SK-N-SH (cell line): ENCODE measurements at regions not wholly inside any gene's neighbourhood (a gene's known extent, or its start where the extent isn't known, plus 50 kb on each side); places are given as distances from the start of the nearest gene placed in this dataset.

ENCODE experiments used
- CTCF ChIP-seq: fragments of 200-600 bp; sonication (generic); IDR thresholded peaks from 2 replicates; pipeline ENCODE4 v1.6.1; 2017; ENCODE audit warnings: antibody characterized with exemption, mild to moderate bottlenecking, moderate library complexity
- EP300 ChIP-seq, 2 experiments: IDR thresholded peaks; 2 replicates each; pipeline versions ENCODE4 v1.4.0 to v1.6.1; 2012; ENCODE audit warnings: borderline replicate concordance in 1 of 2, low read depth in 1 of 2, low read length in 1 of 2
- FOXJ3 ChIP-seq: sonication (generic); formaldehyde crosslinking; IDR thresholded peaks from 2 replicates; pipeline ENCODE4 v1.5.1; 2020; ENCODE audit warnings: mild to moderate bottlenecking, missing genetic modification reagents
- FOXM1 ChIP-seq: IDR thresholded peaks from 2 replicates; pipeline ENCODE4 v1.4.0; 2012; ENCODE audit warnings: low read depth, mild to moderate bottlenecking
- JUND ChIP-seq: IDR thresholded peaks from 2 replicates; pipeline ENCODE4 v1.4.0; 2012
- MEF2A ChIP-seq: IDR thresholded peaks from 2 replicates; pipeline ENCODE4 v1.4.0; 2012; ENCODE audit warnings: low read depth, borderline replicate concordance
- NFIC ChIP-seq: IDR thresholded peaks from 2 replicates; pipeline ENCODE4 v1.4.0; 2012; ENCODE audit warnings: borderline replicate concordance
- POLR2AphosphoS5 ChIP-seq: IDR thresholded peaks from 2 replicates; pipeline ENCODE4 v1.6.1; 2012; ENCODE audit warnings: low read depth, low read length
- RXRA ChIP-seq: IDR thresholded peaks from 2 replicates; pipeline ENCODE4 v1.4.0; 2012; ENCODE audit warnings: low read depth, mild to moderate bottlenecking, borderline replicate concordance
- SMC3 ChIP-seq: IDR thresholded peaks from 2 replicates; pipeline ENCODE4 v1.6.1; 2012; ENCODE audit warnings: low read depth, low read length, improper control_type of control experiment
- TF ChIP-seq, protein P1 (sequence below): fragments of 150-350 bp; IDR thresholded peaks from 2 replicates; pipeline ENCODE4 v1.6.1; 2016; ENCODE audit warnings: mild to moderate bottlenecking, low read depth, low read length

- no peak for TF ChIP-seq SMC3
- no peak for TF ChIP-seq CTCF
- no peak for TF ChIP-seq EP300 (IDR thresholded peaks at IDR 0.05; ENCODE audit: borderline replicate concordance in 1 of 2, low read depth in 1 of 2, low read length in 1 of 2)
- TF ChIP-seq POLR2AphosphoS5, result no peak
- TF ChIP-seq NFIC, result no peak
- TF ChIP-seq, protein P1, sequence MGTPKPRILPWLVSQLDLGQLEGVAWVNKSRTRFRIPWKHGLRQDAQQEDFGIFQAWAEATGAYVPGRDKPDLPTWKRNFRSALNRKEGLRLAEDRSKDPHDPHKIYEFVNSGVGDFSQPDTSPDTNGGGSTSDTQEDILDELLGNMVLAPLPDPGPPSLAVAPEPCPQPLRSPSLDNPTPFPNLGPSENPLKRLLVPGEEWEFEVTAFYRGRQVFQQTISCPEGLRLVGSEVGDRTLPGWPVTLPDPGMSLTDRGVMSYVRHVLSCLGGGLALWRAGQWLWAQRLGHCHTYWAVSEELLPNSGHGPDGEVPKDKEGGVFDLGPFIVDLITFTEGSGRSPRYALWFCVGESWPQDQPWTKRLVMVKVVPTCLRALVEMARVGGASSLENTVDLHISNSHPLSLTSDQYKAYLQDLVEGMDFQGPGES, result no peak
- no peak for TF ChIP-seq JUND
- no peak for TF ChIP-seq FOXM1
- TF ChIP-seq MEF2A, result no peak
- no peak for TF ChIP-seq FOXJ3 (CRISPR knock-in tag)
- no peak for TF ChIP-seq RXRA
Observed at GRCh38 chr2:15799432-15799827, 140.9 kb upstream of the MYCN start.
